Endodermal cell (in vitro differentiated cells): ENCODE measurements at regions not wholly inside any gene's neighbourhood (a gene's known extent, or its start where the extent isn't known, plus 50 kb on each side); places are given as distances from the start of the nearest gene placed in this dataset.

Source experiments
- DNase-seq: peaks from one replicate; pipeline ENCODE4 v3.0.0-alpha.2; 2017
- H3K27ac ChIP-seq: 2 replicates; pipeline ENCODE4 v1.5.1; 2013; ENCODE audit warnings: mild to moderate bottlenecking, low read depth, low read length, moderate library complexity
- H3K27me3 ChIP-seq: 2 replicates; pipeline ENCODE4 v1.6.1; 2013; ENCODE audit warnings: mild to moderate bottlenecking, low read length, moderate library complexity; ENCODE audit not compliant: insufficient read depth, control insufficient read depth, poor library complexity, severe bottlenecking
- H3K36me3 ChIP-seq: 2 replicates; pipeline ENCODE4 v1.7.0; 2013; ENCODE audit warnings: mild to moderate bottlenecking, low read length, moderate library complexity; ENCODE audit not compliant: control insufficient read depth, insufficient read depth
- H3K4me1 ChIP-seq: one replicate; pipeline ENCODE4 v1.7.0; 2013; ENCODE audit warnings: low read length; ENCODE audit not compliant: control insufficient read depth, insufficient read depth
- H3K4me3 ChIP-seq: 2 replicates; pipeline ENCODE4 v1.5.1; 2013; ENCODE audit warnings: mild to moderate bottlenecking, low read length, moderate library complexity
- H3K9ac ChIP-seq: 2 replicates; pipeline ENCODE4 v1.6.1; 2013; ENCODE audit warnings: mild to moderate bottlenecking, low read length, moderate library complexity; ENCODE audit not compliant: poor library complexity, severe bottlenecking; ENCODE audit errors: extremely low read depth
- H3K9me3 ChIP-seq: 2 replicates; pipeline ENCODE4 v1.6.1; 2013; ENCODE audit warnings: mild to moderate bottlenecking, low read length, moderate library complexity; ENCODE audit not compliant: control insufficient read depth
- H3K27ac Mint-ChIP-seq: 2 replicates; pipeline ENCODE4 v1.8.0; 2020; ENCODE audit warnings: mixed read lengths
- H3K27me3 Mint-ChIP-seq: 2 replicates; pipeline ENCODE4 v1.8.0; 2021; ENCODE audit warnings: mild to moderate bottlenecking, mixed read lengths; ENCODE audit not compliant: insufficient read depth
- H3K36me3 Mint-ChIP-seq: 2 replicates; pipeline ENCODE4 v1.8.0; 2020; ENCODE audit warnings: low read depth, mixed read lengths
- H3K4me1 Mint-ChIP-seq: 2 replicates; pipeline ENCODE4 v1.8.0; 2020; ENCODE audit warnings: mixed read lengths
- H3K4me3 Mint-ChIP-seq: 2 replicates; pipeline ENCODE4 v1.8.0; 2020; ENCODE audit warnings: mild to moderate bottlenecking, moderate library complexity, mixed read lengths
- H3K9me3 Mint-ChIP-seq: 2 replicates; pipeline ENCODE4 v1.8.0; 2020; ENCODE audit warnings: mild to moderate bottlenecking, mixed read lengths
- CTCF ChIP-seq: fragments of 200-600 bp; sonication (generic); conservative IDR thresholded peaks from 2 replicates; pipeline ENCODE4 v1.5.0; 2021; ENCODE audit warnings: antibody characterized with exemption, mild to moderate bottlenecking
- WGBS, 2 experiments: methylation state at CpG; one replicate each; pipeline versions ENCODE4 v1.1.5 to v1.1.7; 2013; ENCODE audit warnings: missing lambda C conversion rate in 2 of 2, mixed read lengths in 1 of 2; ENCODE audit not compliant: insufficient coverage in 1 of 2, insufficient read length in 1 of 2; 5-methylcytosine and 5-hydroxymethylcytosine counted together

- Mint-ChIP-seq H3K36me3 (no peaks in the 10 kb centered on the region), H3K4me3 (no peak overlapping the region), H3K4me1 (peaks cover 13% of the 10 kb centered on the region)
Observed at GRCh38 chr4:124883632-124884031, 171.1 kb upstream of the ANKRD50 start.

GRCh38 chr4:124879195-124879594 is 166.7 kb upstream of the ANKRD50 start:
- H3K36me3 ChIP-seq = no peaks in the 10 kb centered on the region
- 77% methylated on average over 1 of the region's 2 CpGs; no CpG with 5 or more reads in 1 of the 2 experiments for WGBS, 2 experiments
- Mint-ChIP-seq H3K4me3 (no peak overlapping the region), H3K9me3 (peaks cover 37% of the 10 kb centered on the region), H3K27ac (no peak overlapping the region), H3K36me3 (peaks cover 19% of the 10 kb centered on the region), H3K27me3 (peaks cover 12% of the 10 kb centered on the region), H3K4me1 (peaks cover 13% of the 10 kb centered on the region)
- no peak overlapping the region for H3K9ac ChIP-seq
- TF ChIP-seq CTCF = no peak
- H3K4me3 ChIP-seq = peak overlapping the region; percentile 45
- H3K27ac ChIP-seq = no peak overlapping the region
- peaks cover 32% of the 10 kb centered on the region for H3K9me3 ChIP-seq
- no peak for DNase-seq
- no peaks in the 10 kb centered on the region for H3K27me3 ChIP-seq
- no peaks in the 10 kb centered on the region for H3K4me1 ChIP-seq

More at GRCh38 chr4:124883632-124884031, 171.1 kb upstream of the ANKRD50 start:
- TF ChIP-seq CTCF = no peak
- no peak overlapping the region for H3K27ac ChIP-seq
- no peaks in the 10 kb centered on the region for H3K27me3 Mint-ChIP-seq
- H3K4me1 ChIP-seq = no peaks in the 10 kb centered on the region
- no peak overlapping the region for H3K9ac ChIP-seq
- no peaks in the 10 kb centered on the region for H3K36me3 ChIP-seq
- DNase-seq = no peak
- H3K27me3 ChIP-seq = no peaks in the 10 kb centered on the region
- H3K9me3 ChIP-seq = peaks cover 9% of the 10 kb centered on the region
- H3K27ac Mint-ChIP-seq = no peak overlapping the region
- peaks cover 5% of the 10 kb centered on the region for H3K9me3 Mint-ChIP-seq
- WGBS, 2 experiments = 86 to 91% methylated on average over 3 to 4 of the region's 4 CpGs
- H3K4me3 ChIP-seq = no peak overlapping the region

- peaks cover 33% of the 10 kb centered on the region for H3K9me3 Mint-ChIP-seq
- peak overlapping the region; percentile 48 for H3K27ac Mint-ChIP-seq
- peaks cover 12% of the 10 kb centered on the region for H3K27me3 Mint-ChIP-seq
- TF ChIP-seq CTCF = no peak
- H3K9ac ChIP-seq = no peak overlapping the region
- H3K4me3 ChIP-seq = no peak overlapping the region
- H3K9me3 ChIP-seq = peaks cover 26% of the 10 kb centered on the region
- peak overlapping the region; percentile 15 for H3K4me3 Mint-ChIP-seq
- H3K36me3 ChIP-seq = no peaks in the 10 kb centered on the region
- DNase-seq = no peak
- H3K4me1 Mint-ChIP-seq = peaks cover 23% of the 10 kb centered on the region
- H3K27me3 ChIP-seq = no peaks in the 10 kb centered on the region
- no peak overlapping the region for H3K27ac ChIP-seq
- WGBS, 2 experiments = 22% methylated on average over 2 of the region's 2 CpGs; no CpG with 5 or more reads in 1 of the 2 experiments
- H3K36me3 Mint-ChIP-seq = peaks cover 19% of the 10 kb centered on the region
- peaks cover 6% of the 10 kb centered on the region for H3K4me1 ChIP-seq
Observed at GRCh38 chr4:124874172-124874450, 161.6 kb upstream of the ANKRD50 start.
